Retinal pigment epithelial cell (primary cell): ENCODE measurements at regions not wholly inside any gene's neighbourhood (a gene's known extent, or its start where the extent isn't known, plus 50 kb on each side); places are given as distances from the start of the nearest gene placed in this dataset.
"Not testable (repeated sequence)": the region's sequence is repeated elsewhere in the genome, so short reads cannot be mapped to it uniquely, and the experiment has no call there.

Experiments used
- DNase-seq: peaks from one replicate; pipeline ENCODE4 v3.0.0-alpha.2; 2010; ENCODE audit warnings: low read depth
- H3K4me3 ChIP-seq: 2 replicates; pipeline ENCODE4 v1.5.1; 2011; ENCODE audit warnings: mild to moderate bottlenecking, low read length, control low read depth, moderate library complexity
- TF ChIP-seq, protein P1 (sequence below): conservative IDR thresholded peaks from 2 replicates; pipeline ENCODE4 v1.5.1; 2011; ENCODE audit warnings: low read depth, low read length, control low read depth, inconsistent platforms

DNA sequence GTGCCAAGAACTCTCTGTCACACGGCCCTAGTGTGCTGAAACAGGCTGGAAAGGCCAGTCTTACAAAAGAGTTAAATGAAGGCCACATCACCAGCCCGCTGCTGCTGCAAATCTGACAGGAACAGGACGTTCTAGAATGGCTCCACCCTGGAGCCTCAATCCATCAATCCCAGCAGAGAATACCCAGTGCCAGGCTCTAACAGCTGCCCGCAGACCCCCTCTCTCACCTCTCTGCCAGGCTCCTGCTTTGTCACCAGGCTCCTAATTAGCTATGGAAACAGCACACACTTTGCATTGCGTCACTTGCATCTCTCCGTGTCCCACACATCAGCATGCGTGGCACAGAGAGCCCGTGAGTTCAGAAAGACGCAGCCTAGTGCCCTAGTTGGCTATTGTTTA is 314.1 kb downstream of the FOXO1 start:
- TF ChIP-seq, protein P1, sequence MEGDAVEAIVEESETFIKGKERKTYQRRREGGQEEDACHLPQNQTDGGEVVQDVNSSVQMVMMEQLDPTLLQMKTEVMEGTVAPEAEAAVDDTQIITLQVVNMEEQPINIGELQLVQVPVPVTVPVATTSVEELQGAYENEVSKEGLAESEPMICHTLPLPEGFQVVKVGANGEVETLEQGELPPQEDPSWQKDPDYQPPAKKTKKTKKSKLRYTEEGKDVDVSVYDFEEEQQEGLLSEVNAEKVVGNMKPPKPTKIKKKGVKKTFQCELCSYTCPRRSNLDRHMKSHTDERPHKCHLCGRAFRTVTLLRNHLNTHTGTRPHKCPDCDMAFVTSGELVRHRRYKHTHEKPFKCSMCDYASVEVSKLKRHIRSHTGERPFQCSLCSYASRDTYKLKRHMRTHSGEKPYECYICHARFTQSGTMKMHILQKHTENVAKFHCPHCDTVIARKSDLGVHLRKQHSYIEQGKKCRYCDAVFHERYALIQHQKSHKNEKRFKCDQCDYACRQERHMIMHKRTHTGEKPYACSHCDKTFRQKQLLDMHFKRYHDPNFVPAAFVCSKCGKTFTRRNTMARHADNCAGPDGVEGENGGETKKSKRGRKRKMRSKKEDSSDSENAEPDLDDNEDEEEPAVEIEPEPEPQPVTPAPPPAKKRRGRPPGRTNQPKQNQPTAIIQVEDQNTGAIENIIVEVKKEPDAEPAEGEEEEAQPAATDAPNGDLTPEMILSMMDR, result no peak
- no peak for DNase-seq

DNA sequence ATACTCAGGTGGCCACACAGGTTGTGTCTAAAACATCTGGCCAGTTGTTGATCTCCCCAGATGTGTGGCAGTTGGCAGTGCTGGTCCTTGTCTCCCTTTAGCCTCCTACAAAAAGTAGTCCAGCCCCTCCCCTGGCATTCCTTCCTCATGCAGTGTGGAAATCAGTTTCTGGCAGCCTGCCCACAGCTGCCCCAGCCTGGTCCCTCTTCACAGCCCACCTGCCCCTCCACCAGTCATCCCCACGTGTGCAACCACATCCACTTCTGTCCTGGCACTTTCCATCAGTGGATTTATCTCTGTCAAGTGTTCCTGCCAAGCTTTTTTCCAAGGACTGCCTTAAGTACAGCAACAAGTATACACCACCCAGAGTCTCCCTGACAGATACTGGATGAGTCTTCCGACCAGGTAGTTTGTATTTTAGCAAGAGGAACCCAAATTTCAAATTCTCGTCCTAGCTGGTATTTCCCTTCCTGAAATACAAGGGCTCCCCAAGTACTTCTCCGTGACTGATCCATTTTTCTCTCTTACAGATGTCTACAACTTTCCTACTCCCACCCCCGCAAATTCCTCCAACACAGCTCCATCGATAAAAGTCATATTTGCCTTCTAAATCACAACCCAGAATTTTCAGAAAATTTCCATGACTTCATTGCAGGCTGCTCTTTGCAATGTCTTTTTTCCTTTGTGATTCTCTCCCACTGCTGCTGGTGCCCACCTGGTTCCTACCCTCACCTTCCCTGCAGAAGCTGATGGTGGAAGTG is 313.5 kb downstream of the FOXO1 start:
- no peak for DNase-seq
- TF ChIP-seq, protein P1, result no peak
- H3K4me3 ChIP-seq, result no peak overlapping the region

More for the DNA sequence above, 314.1 kb downstream of the FOXO1 start:
- H3K4me3 ChIP-seq, result no peak overlapping the region

DNA sequence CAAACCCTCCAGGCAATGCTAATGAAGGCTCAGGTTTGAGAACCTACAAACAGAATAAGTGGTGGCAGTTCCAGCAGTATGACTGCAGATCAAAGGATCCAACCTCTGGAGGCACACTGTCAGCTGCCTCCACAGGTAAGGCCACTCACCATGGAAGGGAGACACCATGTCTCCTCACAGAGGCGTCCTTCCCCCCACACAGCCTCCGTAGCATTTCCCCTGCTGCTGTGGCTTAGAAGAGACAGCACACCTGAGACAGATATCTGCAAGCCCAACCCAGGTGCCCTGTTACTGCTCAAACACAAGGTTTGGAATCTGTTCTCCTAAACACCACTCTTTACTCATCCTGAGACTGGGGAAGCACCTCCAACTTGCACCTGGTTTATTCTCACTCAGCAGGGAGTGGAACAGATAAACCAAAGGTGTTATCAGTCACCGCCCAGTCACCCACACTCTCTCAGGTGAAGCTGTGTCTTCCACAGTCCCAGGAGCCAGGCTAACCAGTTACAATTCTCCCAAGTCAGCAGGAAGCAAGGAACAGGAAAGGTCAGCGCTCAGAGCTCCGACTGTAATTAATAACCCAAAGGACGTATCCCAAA is 311.2 kb downstream of the FOXO1 start:
- TF ChIP-seq, protein P1, result no peak
- DNase-seq, result no peak
- H3K4me3 ChIP-seq, result no peak overlapping the region

DNA sequence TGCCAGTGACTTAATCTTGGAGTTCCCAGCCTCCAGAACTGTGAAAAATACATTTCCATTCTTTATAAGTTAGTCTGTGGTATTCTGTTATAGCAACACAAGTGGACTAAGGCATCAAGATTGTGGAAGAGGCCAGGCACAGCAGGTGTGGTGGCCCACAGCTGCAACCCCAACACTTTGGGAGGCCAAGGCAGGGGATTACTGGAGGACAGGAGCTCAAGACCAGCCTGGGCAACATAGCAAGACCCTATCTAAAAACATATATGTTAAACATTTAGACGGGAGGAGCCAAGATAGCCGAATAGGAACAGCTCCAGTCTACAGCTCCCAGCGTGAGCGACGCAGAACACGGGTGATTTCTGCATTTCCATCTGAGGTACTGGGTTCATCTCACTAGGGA is 310.4 kb downstream of the FOXO1 start:
- TF ChIP-seq, protein P1, result no peak
- DNase-seq, result no peak
- no peak overlapping the region for H3K4me3 ChIP-seq

DNA sequence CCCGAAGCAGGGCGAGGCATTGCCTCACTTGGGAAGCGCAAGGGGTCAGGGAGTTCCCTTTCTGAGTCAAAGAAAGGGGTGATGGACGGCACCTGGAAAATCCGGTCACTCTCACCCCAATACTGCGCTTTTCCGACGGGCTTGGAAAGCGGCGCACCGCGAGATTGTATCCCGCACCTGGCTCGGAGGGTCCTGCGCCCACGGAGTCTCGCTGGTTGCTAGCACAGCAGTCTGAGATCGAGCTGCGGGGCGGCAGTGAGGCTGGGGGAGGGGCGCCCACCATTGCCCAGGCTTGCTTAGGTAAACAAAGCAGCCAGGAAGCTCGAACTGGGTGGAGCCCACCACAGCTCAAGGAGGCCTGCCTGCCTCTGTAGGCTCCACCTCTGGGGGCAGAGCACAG is 310.0 kb downstream of the FOXO1 start:
- H3K4me3 ChIP-seq, DNase-seq: not testable (repeated sequence)

DNA sequence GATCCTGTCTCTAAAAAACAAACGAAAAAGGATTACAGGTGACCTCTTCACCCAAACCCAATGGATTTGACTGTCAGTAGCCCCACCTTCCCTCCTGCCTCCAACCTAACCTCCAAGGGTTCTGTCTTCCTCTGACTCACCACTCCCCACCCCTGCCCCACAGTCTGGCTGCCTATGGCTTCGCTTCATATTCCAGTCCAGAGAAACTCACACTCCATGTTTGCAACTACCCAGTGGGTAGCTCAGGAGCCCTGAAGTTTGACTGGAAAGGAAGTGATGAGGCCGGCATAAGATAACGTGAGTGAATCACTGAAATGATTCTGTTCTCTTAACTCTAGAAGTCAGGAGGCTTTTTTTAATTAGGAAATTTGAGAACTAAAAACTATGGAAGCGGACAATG is 303.9 kb downstream of the FOXO1 start:
- DNase-seq, result no peak
- TF ChIP-seq, protein P1, result no peak
- H3K4me3 ChIP-seq, result no peak overlapping the region

DNA sequence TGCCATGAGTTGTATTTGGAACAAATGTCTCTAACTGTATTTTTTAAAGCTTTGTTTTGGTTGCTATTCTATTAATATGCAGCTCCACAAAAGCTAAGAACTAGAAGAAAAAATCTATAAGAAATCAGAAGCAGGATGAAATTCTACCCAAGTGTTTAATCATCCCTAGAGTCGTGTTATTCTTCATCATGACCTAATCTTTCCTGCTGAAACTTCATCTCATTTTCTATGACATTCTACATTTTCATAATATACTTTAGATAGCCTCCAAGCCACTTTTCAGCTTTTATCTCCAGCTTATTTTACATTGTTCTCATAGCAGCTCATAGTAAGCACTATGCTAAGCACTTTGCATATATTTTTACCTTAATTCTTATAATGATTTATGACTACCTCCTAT is 302.8 kb downstream of the FOXO1 start:
- DNase-seq, result no peak
- no peak overlapping the region for H3K4me3 ChIP-seq
- TF ChIP-seq, protein P1, result no peak
